Fibroblast of skin of left quadriceps (primary cell): ENCODE measurements at regions not wholly inside any gene's neighbourhood (a gene's known extent, or its start where the extent isn't known, plus 50 kb on each side); places are given as distances from the start of the nearest gene placed in this dataset.

ENCODE experiments used
- DNase-seq, 2 experiments: peaks; one replicate each; pipeline ENCODE4 v3.0.0-alpha.2; 2013; ENCODE audit warnings: low read depth in 2 of 2

GRCh38 chr2:16257322-16258028, 317.1 kb downstream of the MYCN start:
- no peak for DNase-seq

- DNase-seq = no peak
Measured at GRCh38 chr2:16256601-16257321, 316.4 kb downstream of the MYCN start.

- no peak for DNase-seq
Measured at GRCh38 chr2:16255120-16255519, 314.8 kb downstream of the MYCN start.

GRCh38 chr2:16254356-16254965, 314.1 kb downstream of the MYCN start:
- DNase-seq = no peak

- no peak for DNase-seq
Measured at GRCh38 chr2:16253291-16253690, 312.9 kb downstream of the MYCN start.

- no peak for DNase-seq
Measured at GRCh38 chr2:16252891-16253290, 312.5 kb downstream of the MYCN start.

- DNase-seq = no peak
Measured at GRCh38 chr2:16252251-16252650, 311.9 kb downstream of the MYCN start.

- DNase-seq = no peak
Measured at GRCh38 chr2:16251511-16252225, 311.3 kb downstream of the MYCN start.

GRCh38 chr2:16250886-16251285, 310.5 kb downstream of the MYCN start:
- DNase-seq = no peak

GRCh38 chr2:16250466-16250865, 310.1 kb downstream of the MYCN start:
- no peak for DNase-seq

GRCh38 chr2:16250056-16250425, 309.7 kb downstream of the MYCN start:
- no peak for DNase-seq

GRCh38 chr2:16249246-16250055, 309.1 kb downstream of the MYCN start:
- DNase-seq = no peak

GRCh38 chr2:16248571-16249105, 308.3 kb downstream of the MYCN start:
- DNase-seq = no peak

GRCh38 chr2:16247326-16248122, 307.2 kb downstream of the MYCN start:
- DNase-seq = no peak

GRCh38 chr2:16246911-16247310, 306.6 kb downstream of the MYCN start:
- DNase-seq = no peak

GRCh38 chr2:16246281-16246850, 306.0 kb downstream of the MYCN start:
- DNase-seq = no peak

GRCh38 chr2:16245481-16246054, 305.2 kb downstream of the MYCN start:
- DNase-seq = no peak

GRCh38 chr2:16244966-16245320, 304.6 kb downstream of the MYCN start:
- DNase-seq = no peak

- no peak for DNase-seq
Measured at GRCh38 chr2:16244153-16244965, 304.0 kb downstream of the MYCN start.
